ENCODE measurements at regions not wholly inside any gene's neighbourhood (a gene's known extent, or its start where the extent isn't known, plus 50 kb on each side); places are given as distances from the start of the nearest gene placed in this dataset.

DNA sequence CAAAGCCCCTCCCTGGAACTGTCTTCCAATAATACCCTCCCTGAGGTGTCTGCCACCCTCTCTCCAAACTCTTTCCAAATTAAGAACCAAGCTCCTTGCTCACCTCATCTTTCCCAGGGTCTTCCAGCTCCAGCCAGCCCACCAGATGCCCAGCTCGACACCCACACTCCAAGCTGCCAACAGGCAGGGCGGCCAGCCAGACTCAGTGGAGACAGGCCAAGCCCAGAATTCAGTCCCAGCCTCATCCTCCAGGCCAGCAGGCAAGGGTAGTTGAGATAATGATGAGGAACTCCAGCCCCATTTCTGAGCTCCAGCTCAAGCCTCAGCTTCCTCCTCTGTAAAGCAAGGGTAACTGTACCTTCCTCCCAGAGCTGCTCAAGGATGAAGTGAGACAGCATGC, 132.9 kb downstream of the CHST1 start:
- ATAC-seq (no peak), DNase-seq (ENCODE audit: low read depth, low spot score) (no peak)
- no peaks in the 10 kb centered on the region for H3K36me3 ChIP-seq (ENCODE audit: control insufficient read depth, insufficient read depth, low read length)
- H3K27me3 ChIP-seq (ENCODE audit: control insufficient read depth, insufficient read depth, low read length), result peaks cover 4% of the 10 kb centered on the region; the same call in 1 of the 2 replicates
- POLR2A ChIA-PET, result no interaction called here
- H3K4me3 ChIP-seq (ENCODE audit: low read depth in 2 of 2, low read length in 2 of 2), result no peak overlapping the region
- intact Hi-C loops (cut with micrococcal nuclease; ENCODE audit: unreplicated experiment), result no loop called here
- in situ Hi-C loops (cut with HindIII; ENCODE audit: low pct_unique_long_range_greater_than_20kb, low sequenced_read_pairs), result no loop called here
- no TSS peak for BruUV-seq (replicated peaks)
- no peak overlapping the region for H3K27ac ChIP-seq (ENCODE audit: low read length)
- CTCF ChIA-PET, result no interaction called here
- no peaks in the 10 kb centered on the region for H3K4me1 ChIP-seq (ENCODE audit: control insufficient read depth, insufficient read depth, low read length)
- no peaks in the 10 kb centered on the region for H3K9me3 ChIP-seq (ENCODE audit: control insufficient read depth, insufficient read depth, low read depth, low read length)
- TF ChIP-seq, protein P1, sequence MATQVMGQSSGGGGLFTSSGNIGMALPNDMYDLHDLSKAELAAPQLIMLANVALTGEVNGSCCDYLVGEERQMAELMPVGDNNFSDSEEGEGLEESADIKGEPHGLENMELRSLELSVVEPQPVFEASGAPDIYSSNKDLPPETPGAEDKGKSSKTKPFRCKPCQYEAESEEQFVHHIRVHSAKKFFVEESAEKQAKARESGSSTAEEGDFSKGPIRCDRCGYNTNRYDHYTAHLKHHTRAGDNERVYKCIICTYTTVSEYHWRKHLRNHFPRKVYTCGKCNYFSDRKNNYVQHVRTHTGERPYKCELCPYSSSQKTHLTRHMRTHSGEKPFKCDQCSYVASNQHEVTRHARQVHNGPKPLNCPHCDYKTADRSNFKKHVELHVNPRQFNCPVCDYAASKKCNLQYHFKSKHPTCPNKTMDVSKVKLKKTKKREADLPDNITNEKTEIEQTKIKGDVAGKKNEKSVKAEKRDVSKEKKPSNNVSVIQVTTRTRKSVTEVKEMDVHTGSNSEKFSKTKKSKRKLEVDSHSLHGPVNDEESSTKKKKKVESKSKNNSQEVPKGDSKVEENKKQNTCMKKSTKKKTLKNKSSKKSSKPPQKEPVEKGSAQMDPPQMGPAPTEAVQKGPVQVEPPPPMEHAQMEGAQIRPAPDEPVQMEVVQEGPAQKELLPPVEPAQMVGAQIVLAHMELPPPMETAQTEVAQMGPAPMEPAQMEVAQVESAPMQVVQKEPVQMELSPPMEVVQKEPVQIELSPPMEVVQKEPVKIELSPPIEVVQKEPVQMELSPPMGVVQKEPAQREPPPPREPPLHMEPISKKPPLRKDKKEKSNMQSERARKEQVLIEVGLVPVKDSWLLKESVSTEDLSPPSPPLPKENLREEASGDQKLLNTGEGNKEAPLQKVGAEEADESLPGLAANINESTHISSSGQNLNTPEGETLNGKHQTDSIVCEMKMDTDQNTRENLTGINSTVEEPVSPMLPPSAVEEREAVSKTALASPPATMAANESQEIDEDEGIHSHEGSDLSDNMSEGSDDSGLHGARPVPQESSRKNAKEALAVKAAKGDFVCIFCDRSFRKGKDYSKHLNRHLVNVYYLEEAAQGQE (IDR thresholded peaks at IDR 0.05; ENCODE audit: insufficient read depth in 1 of 2, low read depth in 2 of 2, low read length in 1 of 2), result no peak
- no peak for TF ChIP-seq POLR2AphosphoS5 (IDR thresholded peaks at IDR 0.05; ENCODE audit: low read depth, low read length)
- no peak for TF ChIP-seq TCF7L2 (IDR thresholded peaks at IDR 0.05; ENCODE audit: low read depth, low read length)
- TF ChIP-seq, protein P2, sequence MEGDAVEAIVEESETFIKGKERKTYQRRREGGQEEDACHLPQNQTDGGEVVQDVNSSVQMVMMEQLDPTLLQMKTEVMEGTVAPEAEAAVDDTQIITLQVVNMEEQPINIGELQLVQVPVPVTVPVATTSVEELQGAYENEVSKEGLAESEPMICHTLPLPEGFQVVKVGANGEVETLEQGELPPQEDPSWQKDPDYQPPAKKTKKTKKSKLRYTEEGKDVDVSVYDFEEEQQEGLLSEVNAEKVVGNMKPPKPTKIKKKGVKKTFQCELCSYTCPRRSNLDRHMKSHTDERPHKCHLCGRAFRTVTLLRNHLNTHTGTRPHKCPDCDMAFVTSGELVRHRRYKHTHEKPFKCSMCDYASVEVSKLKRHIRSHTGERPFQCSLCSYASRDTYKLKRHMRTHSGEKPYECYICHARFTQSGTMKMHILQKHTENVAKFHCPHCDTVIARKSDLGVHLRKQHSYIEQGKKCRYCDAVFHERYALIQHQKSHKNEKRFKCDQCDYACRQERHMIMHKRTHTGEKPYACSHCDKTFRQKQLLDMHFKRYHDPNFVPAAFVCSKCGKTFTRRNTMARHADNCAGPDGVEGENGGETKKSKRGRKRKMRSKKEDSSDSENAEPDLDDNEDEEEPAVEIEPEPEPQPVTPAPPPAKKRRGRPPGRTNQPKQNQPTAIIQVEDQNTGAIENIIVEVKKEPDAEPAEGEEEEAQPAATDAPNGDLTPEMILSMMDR (IDR thresholded peaks at IDR 0.05), result no peak
- TF ChIP-seq SIN3A (IDR thresholded peaks at IDR 0.05; ENCODE audit: borderline replicate concordance, insufficient read depth, low read depth, low read length), result no peak

DNA sequence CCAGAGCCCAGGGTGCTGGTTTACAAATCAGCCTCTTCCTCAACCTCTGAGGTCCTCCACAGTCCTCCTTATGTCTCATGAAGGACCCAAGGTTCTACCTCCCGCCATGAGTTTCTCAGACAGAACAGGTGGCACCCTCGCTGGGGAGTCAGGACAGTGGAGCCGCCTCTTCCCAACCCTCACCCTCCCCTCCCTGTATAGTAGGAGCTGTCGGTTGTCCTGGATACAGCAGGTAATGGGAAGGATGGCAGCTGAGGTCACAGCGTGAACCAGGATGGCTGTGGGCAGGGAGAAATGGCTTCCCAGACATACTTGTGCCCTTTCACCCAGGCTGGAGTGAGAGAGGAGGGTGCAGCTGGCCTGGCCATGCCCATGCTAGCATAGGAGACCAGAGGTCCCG, 134.6 kb downstream of the CHST1 start:
- no TSS peak for BruUV-seq (replicated peaks)
- ATAC-seq (no peak), DNase-seq (ENCODE audit: low read depth, low spot score) (no peak)
- TF ChIP-seq SIN3A (IDR thresholded peaks at IDR 0.05; ENCODE audit: borderline replicate concordance, insufficient read depth, low read depth, low read length) (no peak), POLR2AphosphoS5 (IDR thresholded peaks at IDR 0.05; ENCODE audit: low read depth, low read length) (no peak), TCF7L2 (IDR thresholded peaks at IDR 0.05; ENCODE audit: low read depth, low read length) (no peak)
- TF ChIP-seq, protein P1 (IDR thresholded peaks at IDR 0.05; ENCODE audit: insufficient read depth in 1 of 2, low read depth in 2 of 2, low read length in 1 of 2), result no peak
- TF ChIP-seq, protein P2 (IDR thresholded peaks at IDR 0.05), result no peak
- in situ Hi-C loops (cut with HindIII; ENCODE audit: low pct_unique_long_range_greater_than_20kb, low sequenced_read_pairs), result no loop called here
- intact Hi-C loops (cut with micrococcal nuclease; ENCODE audit: unreplicated experiment), result no loop called here
- H3K4me3 ChIP-seq (ENCODE audit: low read depth in 2 of 2, low read length in 2 of 2), result no peak overlapping the region
- H3K36me3 ChIP-seq (ENCODE audit: control insufficient read depth, insufficient read depth, low read length), result no peaks in the 10 kb centered on the region
- no peaks in the 10 kb centered on the region for H3K9me3 ChIP-seq (ENCODE audit: control insufficient read depth, insufficient read depth, low read depth, low read length)
- H3K27ac ChIP-seq (ENCODE audit: low read length), result no peak overlapping the region
- no peaks in the 10 kb centered on the region for H3K4me1 ChIP-seq (ENCODE audit: control insufficient read depth, insufficient read depth, low read length)
- H3K27me3 ChIP-seq (ENCODE audit: control insufficient read depth, insufficient read depth, low read length), result peaks cover 4% of the 10 kb centered on the region; the same call in 1 of the 2 replicates
- CTCF ChIA-PET, result no interaction called here
- POLR2A ChIA-PET, result interaction anchor here (0.5 kb wide), 1 partner anchor 810 kb away, joined by 4 read pairs; no protein-coding TSS in a partner anchor

Data from Panc1 (cell line).